NCI-H748 (cell line): ENCODE measurements at regions not wholly inside any gene's neighbourhood (a gene's known extent, or its start where the extent isn't known, plus 50 kb on each side); places are given as distances from the start of the nearest gene placed in this dataset.

Experiments used
- DNase-seq: peaks from one replicate; lab custom pipeline; 2025; ENCODE audit not compliant: unreplicated experiment; lab: John Stamatoyannopoulos, UW

- DNase-seq, result no peak
Observed at GRCh38 chr10:71137701-71138100, 74.7 kb upstream of the UNC5B start.

GRCh38 chr10:71138166-71138830 lies 74.1 kb upstream of the UNC5B start:
- no peak for DNase-seq

GRCh38 chr10:71141528-71141927 lies 70.8 kb upstream of the UNC5B start:
- no peak for DNase-seq

- DNase-seq, result no peak
Observed at GRCh38 chr10:71143170-71143569, 69.2 kb upstream of the UNC5B start.

- DNase-seq, result no peak
Observed at GRCh38 chr10:71143610-71144009, 68.8 kb upstream of the UNC5B start.

- no peak for DNase-seq
Observed at GRCh38 chr10:71144824-71145223, 67.5 kb upstream of the UNC5B start.

GRCh38 chr10:71145352-71145945 lies 66.9 kb upstream of the UNC5B start:
- DNase-seq, result no peak

GRCh38 chr10:71150796-71151195 lies 61.6 kb upstream of the UNC5B start:
- no peak for DNase-seq

- DNase-seq, result no peak
Observed at GRCh38 chr10:71152043-71152442, 60.3 kb upstream of the UNC5B start.

- no peak for DNase-seq
Observed at GRCh38 chr10:71156436-71156835, 55.9 kb upstream of the UNC5B start.

GRCh38 chr10:71157435-71157834 lies 54.9 kb upstream of the UNC5B start:
- DNase-seq, result no peak

- DNase-seq, result no peak
Observed at GRCh38 chr10:71158251-71158650, 54.1 kb upstream of the UNC5B start.

- no peak for DNase-seq
Observed at GRCh38 chr10:71158902-71159301, 53.5 kb upstream of the UNC5B start.

GRCh38 chr10:71159892-71160291 lies 52.5 kb upstream of the UNC5B start:
- DNase-seq, result no peak

GRCh38 chr10:71161425-71161824 lies 50.9 kb upstream of the UNC5B start:
- DNase-seq, result no peak
